NCI-H2029 treated with DMSO at 0.1 percent for 48 hours (cell line): ENCODE measurements at regions not wholly inside any gene's neighbourhood (a gene's known extent, or its start where the extent isn't known, plus 50 kb on each side); places are given as distances from the start of the nearest gene placed in this dataset.

Experiments
- DNase-seq: peaks from one replicate; lab custom pipeline; 2025; lab: John Stamatoyannopoulos, UW

- DNase-seq: no peak
Observed at GRCh38 chr20:52490711-52491430, 299.3 kb upstream of the ZFP64 start.

- no peak for DNase-seq
Observed at GRCh38 chr20:52484438-52484837, 292.9 kb upstream of the ZFP64 start.

- DNase-seq: no peak
Observed at GRCh38 chr20:52483382-52483781, 291.8 kb upstream of the ZFP64 start.

DNA sequence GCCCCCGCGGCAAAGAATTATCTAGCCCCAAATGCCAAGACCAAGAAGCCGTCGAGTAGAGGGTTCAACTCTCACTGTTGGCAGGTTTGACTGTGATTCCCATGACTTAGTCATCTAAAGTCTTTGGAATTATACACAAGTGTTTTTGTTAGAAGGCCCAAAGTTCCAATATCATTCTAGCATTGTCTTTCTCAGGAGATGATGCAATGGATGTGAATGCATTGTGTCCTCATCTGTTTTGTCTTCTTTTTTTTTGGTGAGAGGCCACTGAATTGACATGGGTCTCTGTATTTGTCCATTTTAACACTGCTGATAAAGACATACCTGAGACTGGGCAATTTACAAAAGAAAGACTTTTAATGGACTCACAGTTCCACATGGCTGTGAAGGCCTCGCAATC, 290.5 kb upstream of the ZFP64 start:
- no peak for DNase-seq

DNA sequence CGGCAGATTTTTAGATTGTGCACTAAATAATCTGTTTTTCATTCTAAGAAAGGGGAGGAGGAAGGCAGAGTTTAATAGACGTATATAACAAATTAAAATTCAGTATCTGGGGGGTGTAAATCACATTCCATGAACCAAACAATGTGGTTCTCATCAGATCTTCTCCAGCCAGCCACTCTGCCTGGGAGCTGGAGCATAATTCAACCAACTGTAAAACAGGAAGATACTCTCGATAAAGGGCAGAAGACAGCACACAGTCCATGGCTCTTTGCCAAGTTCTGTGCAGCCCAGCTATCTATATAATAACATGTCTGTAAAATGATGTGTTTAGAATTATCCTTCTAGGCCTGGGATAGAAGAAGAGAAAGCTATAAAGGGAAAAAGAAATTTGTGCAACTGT, 289.9 kb upstream of the ZFP64 start:
- DNase-seq: no peak

DNA sequence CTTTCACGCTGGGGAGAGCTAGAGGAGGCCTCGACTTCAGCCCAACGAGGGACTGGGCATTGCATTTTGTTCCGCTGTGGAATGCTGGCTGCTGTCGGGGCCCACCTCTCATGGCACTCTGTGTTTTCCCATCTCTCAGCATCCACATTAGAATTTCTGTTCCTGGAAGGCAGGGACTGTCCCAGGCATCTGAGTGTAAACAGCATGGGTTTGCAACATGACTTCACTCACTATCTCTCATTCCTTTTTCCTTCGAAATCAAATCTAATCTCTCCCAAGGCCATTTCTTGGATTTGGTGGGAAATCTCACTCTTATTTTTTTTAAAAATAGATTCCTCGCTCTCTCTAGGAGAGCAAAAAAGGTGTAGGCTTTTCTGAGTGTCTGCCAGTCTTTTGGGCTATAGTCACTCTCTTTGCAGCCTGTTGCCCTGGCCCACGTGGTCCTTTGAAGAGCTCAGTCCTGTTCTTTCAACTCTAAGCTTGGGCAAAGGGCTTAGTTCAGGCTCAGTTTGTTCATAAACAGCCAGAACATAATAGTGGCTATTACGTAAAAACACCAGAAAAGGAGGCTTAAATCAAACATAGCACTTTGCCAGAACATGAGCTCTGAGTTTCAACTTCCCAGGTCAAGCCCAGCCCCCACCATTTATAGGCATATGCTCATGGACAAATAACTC, 284.6 kb upstream of the ZFP64 start:
- DNase-seq: no peak

GRCh38 chr20:52473186-52473585, 281.6 kb upstream of the ZFP64 start:
- no peak for DNase-seq

GRCh38 chr20:52470561-52470960, 279.0 kb upstream of the ZFP64 start:
- DNase-seq: no peak

DNA sequence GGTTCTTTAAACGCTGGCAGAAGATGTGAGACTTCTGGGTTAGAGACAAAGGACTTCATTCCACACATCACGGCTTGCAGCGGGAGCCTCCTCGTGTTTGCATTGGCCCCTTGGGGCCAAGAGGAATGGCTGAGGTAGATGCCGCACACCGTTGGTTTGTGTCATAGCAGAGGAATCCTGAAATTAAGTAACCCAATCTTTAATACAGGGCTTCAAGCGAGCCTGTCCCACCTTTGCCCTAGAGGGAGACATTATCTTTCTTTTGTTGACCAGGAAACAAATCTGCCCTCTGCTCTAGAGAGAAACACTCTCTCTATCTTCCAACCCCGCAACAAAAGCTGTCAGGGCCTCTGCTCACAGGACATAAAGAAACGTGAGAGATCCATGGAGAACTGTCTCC, 277.5 kb upstream of the ZFP64 start:
- DNase-seq: no peak

DNA sequence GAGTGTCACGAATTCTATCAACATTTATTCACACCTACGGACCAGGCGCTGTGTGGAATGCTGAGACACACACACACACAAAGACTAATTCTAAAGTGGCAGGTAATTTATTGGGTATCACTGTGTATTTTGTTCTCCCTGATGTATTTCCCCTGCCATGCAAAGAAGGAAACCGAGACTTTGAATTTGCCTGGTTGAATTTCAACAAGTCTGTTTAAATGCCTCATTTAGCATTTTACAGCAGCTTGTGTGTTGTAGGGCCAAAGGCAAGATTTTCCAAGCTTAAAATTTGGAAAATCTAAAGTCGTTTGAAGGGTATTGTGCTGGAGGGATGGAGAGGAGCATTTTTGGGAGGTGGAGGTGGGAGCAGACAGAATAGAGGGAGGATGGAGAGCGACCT, 274.4 kb upstream of the ZFP64 start:
- DNase-seq: no peak

- DNase-seq: no peak
Observed at GRCh38 chr20:52461582-52461981, 270.0 kb upstream of the ZFP64 start.

GRCh38 chr20:52459150-52459549, 267.6 kb upstream of the ZFP64 start:
- DNase-seq: no peak

DNA sequence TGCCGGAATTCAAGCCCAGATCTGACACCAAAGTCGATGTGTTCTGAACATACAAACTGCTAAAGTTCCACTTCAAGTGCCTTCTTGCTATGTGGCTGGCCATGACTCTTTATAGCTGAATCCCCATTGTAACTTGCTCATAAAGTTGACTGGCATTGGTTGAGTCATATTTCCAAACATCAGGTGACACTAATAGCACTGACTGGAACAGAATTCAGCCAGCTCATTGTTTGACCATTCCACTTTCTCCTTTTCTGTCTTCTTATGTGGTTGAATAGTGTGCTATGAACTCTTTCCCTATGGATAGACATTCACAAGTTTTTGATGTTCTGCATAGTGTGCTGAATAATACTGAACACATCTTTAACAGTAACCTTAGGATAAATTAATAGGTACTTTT, 266.2 kb upstream of the ZFP64 start:
- DNase-seq: no peak

GRCh38 chr20:52454660-52455059, 263.1 kb upstream of the ZFP64 start:
- no peak for DNase-seq

GRCh38 chr20:52448513-52449232, 257.1 kb upstream of the ZFP64 start:
- DNase-seq: peak; percentile 6

- DNase-seq: peak; percentile 74
Observed at GRCh38 chr20:52447225-52447551, 255.6 kb upstream of the ZFP64 start.

DNA sequence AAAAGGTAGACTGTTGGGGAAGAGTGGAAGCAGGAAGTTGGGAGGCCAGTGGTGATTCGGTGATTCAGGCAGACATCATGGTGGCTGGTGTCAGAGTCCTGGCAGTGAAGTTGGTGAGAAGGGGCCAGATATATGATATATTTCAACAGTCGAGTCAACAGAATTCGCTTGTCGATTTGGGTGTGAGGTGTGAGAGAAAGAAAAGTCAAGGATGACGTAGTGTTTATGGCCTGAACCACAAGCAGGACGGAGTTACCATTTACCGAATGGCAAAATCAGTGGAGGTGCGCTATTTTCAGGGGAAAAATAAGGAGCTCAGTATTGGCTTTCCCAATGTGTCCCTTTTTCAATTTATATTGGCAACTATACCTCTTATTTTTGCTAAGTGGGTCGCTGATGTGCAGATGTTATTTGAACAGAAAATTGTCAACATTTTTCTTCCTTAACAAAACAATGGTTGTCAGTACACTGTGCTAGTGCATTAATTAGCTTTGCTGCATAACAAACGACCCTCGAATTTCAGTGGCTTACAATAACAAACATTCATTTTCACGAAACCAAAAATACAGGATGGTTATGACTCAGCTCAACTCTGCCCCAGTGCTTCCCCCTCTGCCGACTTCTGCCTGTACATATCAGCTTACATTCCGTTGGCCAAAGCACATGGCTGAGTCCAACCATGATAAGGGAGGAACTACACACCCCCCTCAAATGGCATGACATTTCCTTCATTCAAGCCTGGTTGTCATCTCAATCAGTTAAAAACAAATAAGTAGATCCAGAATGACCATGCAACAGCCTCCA, 255.0 kb upstream of the ZFP64 start:
- peak; percentile 60 for DNase-seq

- no peak for DNase-seq
Observed at GRCh38 chr20:52444455-52444854, 252.9 kb upstream of the ZFP64 start.

DNA sequence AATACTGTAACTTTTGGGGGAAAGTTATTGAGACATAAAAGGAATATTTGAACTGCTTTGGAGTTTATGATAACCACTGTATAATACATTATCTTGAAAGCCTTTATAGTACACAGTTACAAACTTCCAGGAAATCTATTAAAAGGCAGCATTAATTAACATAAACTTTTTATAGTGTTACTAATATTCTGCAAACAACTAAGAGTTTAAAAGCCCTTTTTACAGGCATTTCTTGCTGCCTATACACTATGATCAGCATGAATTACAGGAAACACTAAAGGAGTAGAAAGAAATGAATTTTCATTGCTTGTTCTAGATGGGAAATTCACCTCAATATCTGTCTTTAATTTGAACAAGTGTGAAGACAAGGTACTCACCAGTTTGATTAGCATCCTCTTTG, 252.3 kb upstream of the ZFP64 start:
- no peak for DNase-seq

GRCh38 chr20:52441710-52442109, 250.1 kb upstream of the ZFP64 start:
- no peak for DNase-seq

GRCh38 chr20:52439375-52439774, 247.8 kb upstream of the ZFP64 start:
- DNase-seq: no peak

DNA sequence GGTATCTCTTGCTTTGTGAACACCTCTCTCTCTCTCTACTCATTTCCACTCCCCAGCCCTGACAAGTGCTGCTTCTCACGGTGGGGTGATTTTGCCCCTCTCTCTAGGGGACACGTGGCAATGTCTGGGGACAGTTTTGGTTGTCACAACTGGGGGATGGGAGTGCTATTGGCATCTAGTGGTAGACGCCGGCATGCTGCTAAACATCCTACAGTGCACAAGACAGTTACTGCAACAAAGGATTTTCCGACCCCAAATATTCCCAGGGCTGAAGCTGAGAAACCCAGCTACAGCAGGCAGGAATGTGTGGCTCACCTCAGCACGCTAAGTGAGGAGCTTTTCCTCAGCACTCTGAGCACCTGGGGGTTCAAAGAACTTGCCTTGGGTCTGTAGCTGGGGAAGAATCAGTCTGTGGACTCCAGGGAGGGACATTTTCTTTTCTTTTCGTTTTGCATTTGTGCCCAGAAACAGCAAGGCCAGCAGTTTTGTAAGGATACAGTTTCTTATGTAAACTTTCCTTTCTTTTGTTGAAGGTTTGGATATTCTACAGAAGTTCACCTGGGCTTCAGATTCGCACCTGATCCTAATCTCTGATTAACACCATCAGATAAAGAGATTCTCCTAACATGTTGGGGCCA, 246.9 kb upstream of the ZFP64 start:
- DNase-seq: no peak
